ENCODE measurements at regions not wholly inside any gene's neighbourhood (a gene's known extent, or its start where the extent isn't known, plus 50 kb on each side); places are given as distances from the start of the nearest gene placed in this dataset.
"Not testable (repeated sequence)": the region's sequence is repeated elsewhere in the genome, so short reads cannot be mapped to it uniquely, and the experiment has no call there.

DNA sequence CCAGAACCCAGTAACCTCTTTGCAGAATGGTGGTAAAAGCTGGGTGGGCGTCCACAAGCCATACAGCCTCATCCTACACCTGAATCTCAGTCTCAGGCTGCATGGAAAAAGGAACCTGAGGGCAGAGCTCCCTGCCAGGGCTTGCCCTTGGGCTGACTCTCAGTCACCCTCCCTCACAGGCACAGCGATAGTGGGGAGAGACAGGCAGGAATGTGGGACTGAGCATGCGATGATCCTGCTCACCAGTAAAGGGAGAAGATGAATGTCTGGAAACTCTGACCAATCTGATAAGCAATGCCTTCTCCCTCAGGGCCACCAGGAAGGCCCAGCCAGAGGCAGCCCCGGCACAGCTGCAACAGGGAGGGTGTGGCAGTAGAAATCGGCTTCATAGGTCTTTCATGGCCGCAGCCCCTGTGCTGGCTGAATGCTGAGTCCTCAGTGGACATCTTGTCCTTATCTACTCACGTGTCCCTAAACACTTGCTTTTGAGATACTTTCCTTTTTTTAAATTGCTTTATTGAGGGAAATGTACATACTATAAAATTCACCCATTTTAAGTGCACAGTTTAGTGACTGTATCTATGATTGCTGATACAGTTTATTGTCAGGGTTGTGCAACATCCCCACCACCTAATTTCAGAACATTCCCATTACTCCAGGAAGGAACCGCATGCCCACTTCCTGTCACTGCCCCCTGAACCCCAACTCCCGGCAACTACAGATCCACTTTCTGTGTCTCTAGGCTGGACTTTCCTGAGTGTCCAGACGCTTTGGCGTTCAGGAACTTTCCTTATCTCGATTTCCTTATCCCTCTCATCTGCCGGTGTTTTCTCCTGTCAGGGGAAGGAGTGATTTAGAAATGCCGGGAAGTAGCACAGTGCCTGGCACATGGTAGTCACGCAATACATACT is 258.1 kb downstream of the PCNX1 start:
- Histone ChIP-seq H3K9me3 (ENCODE audit: control insufficient read depth, low read length) (no peaks in the 10 kb centered on the region), H3K4me1 (ENCODE audit: control insufficient read depth, insufficient read depth, low read length) (peaks cover 11% of the 10 kb centered on the region), H3K4me3 (ENCODE audit: low read length) (no peak overlapping the region), H3K9ac (ENCODE audit: low read length) (peak overlapping the region; percentile 15), H3K36me3 (ENCODE audit: control insufficient read depth, insufficient read depth, low read length, severe bottlenecking) (no peaks in the 10 kb centered on the region), H3K27me3 (replicated peaks; ENCODE audit: control insufficient read depth, insufficient read depth, low read length) (peaks cover 11% of the 10 kb centered on the region)
- peak; percentile 25 for DNase-seq (ENCODE audit: low read depth)

DNA sequence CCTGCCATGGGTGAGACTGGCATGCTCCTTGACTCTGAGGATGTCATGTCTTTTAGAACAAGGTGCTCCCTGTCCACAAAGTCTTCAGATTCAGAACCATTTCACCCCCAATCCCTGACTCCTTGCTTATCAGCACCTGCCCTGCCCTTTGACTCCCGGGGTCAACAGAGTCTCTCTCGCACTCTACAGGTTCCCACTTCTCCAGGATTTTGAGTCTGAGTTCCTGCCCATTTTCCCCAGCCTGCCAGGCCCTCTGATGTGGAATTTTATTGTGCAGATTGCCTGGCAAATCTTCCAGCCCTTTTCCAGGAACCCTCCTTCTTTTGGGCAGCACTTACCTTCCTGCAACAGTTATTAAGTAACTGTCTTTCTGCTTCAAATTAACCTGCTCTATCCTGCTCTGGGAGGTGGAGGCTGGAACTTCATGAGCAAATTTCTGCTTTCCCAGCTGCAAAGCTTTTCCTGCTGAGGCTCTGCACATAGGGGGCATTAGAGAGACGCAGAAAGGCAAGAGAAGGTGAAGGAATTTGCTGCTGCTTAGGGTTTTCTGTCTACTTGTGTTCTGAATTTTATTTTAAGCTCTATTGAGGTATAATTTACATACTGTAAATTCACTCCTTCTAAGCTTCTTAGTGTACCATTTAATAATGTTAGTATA is 259.1 kb downstream of the PCNX1 start:
- H3K9me3 ChIP-seq (ENCODE audit: control insufficient read depth, low read length) = no peaks in the 10 kb centered on the region
- H3K4me1 ChIP-seq (ENCODE audit: control insufficient read depth, insufficient read depth, low read length) = peaks cover 11% of the 10 kb centered on the region
- H3K4me3 ChIP-seq (ENCODE audit: low read length) = no peak overlapping the region
- H3K9ac ChIP-seq (ENCODE audit: low read length) = no peak overlapping the region
- DNase-seq (ENCODE audit: low read depth) = peak; percentile 88
- H3K27me3 ChIP-seq (replicated peaks; ENCODE audit: control insufficient read depth, insufficient read depth, low read length) = peaks cover 11% of the 10 kb centered on the region
- no peaks in the 10 kb centered on the region for H3K36me3 ChIP-seq (ENCODE audit: control insufficient read depth, insufficient read depth, low read length, severe bottlenecking)

DNA sequence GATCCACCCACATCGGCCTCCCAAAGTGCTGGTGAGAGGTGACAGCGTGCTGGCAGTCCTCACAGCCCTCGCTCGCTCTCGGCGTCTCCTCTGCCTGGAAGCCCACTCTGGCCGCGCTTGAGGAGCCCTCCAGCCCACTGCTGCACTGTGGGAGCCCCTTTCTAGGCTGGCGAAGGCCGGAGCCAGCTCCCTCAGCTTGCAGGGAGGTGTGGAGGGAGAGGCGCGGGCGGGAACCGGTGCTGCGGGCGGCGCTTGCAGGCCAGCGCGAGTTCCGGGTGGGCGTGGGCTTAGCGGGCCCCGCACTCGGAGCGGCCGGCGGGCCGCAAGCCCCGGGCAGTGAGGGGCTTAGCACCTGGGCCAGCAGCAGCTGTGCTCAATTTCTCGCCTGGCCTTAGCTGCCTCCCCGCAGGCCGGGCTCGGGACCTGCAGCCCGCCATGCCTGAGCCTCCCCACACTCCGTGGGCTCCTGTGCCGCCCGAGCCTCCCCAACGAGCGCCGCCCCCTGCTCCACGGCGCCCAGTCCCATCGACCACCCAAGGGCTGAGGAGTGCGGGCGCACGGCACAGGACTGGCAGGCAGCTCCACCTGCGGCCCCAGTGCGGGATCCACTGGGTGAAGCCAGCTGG is 260.2 kb downstream of the PCNX1 start:
- H3K9me3 ChIP-seq (ENCODE audit: control insufficient read depth, low read length); H3K4me3 ChIP-seq (ENCODE audit: low read length); DNase-seq (ENCODE audit: low read depth); H3K36me3 ChIP-seq (ENCODE audit: control insufficient read depth, insufficient read depth, low read length, severe bottlenecking); H3K9ac ChIP-seq (ENCODE audit: low read length): not testable (repeated sequence)
- H3K4me1 ChIP-seq (ENCODE audit: control insufficient read depth, insufficient read depth, low read length) = peaks cover 11% of the 10 kb centered on the region
- peaks cover 14% of the 10 kb centered on the region for H3K27me3 ChIP-seq (replicated peaks; ENCODE audit: control insufficient read depth, insufficient read depth, low read length)

DNA sequence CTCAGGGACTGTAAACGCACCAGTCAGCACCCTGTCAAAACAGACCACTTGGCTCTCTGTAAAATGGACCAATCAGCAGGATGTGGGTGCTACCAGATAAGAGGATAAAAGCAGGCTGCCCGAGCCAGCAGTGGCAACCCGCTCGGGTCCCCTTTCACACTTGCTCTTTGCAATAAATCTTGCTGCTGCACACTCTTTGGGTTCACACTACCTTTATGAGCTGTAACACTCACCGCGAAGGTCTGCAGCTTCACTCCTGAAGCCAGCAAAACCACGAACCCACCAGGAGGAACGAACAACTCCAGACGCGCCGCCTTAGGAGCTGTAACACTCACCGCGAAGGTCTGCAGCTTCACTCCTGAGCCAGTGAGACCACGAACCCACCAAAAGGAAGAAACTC is 260.9 kb downstream of the PCNX1 start:
- Histone ChIP-seq H3K27me3 (replicated peaks; ENCODE audit: control insufficient read depth, insufficient read depth, low read length) (peaks cover 14% of the 10 kb centered on the region), H3K4me1 (ENCODE audit: control insufficient read depth, insufficient read depth, low read length) (peaks cover 11% of the 10 kb centered on the region)
- not testable (repeated sequence) for H3K9me3 ChIP-seq (ENCODE audit: control insufficient read depth, low read length); H3K4me3 ChIP-seq (ENCODE audit: low read length); DNase-seq (ENCODE audit: low read depth); H3K9ac ChIP-seq (ENCODE audit: low read length); H3K36me3 ChIP-seq (ENCODE audit: control insufficient read depth, insufficient read depth, low read length, severe bottlenecking)

DNA sequence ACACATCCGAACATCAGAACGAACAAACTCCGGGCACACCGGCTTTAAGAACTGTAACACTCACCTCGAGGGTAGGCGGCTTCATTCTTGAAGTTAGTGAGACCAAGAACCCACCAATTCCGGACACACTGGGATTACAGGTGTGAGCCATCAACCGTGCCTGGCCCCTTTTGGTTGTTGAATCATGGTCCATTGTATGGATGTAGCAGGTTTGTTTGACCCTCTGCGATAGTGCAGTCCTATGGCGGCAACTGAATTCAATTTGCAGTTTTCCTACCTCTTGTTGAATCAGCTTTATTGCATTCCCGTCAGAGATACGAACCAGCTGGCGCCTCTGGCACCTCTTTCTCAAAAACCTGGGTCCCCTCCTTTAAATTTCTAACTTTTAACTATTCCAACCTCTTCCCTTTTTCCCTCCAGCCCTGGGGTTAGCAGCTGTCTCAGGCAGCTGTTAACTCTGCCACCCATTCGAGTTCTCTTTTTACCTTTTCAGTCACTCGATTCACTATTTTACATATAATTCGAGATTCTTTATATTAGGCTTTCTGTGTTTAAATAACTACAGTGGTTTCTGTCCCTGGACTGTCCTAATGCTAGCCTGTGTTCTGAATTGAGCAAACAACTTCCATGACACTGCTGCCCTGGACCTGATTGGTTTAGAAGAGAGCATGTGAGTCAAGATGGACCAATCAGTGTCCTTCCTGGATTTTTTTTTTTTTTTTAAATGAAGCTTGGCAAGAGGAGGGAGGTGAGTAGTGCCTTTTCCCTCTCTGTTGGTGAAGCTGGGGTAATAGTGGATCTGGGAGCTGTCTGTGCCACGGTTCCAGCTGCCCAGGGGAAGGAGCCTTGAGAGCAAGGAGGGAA is 261.5 kb downstream of the PCNX1 start:
- DNase-seq (ENCODE audit: low read depth) = no peak
- Histone ChIP-seq H3K27me3 (replicated peaks; ENCODE audit: control insufficient read depth, insufficient read depth, low read length) (peaks cover 14% of the 10 kb centered on the region), H3K9ac (ENCODE audit: low read length) (no peak overlapping the region), H3K4me3 (ENCODE audit: low read length) (no peak overlapping the region), H3K9me3 (ENCODE audit: control insufficient read depth, low read length) (no peaks in the 10 kb centered on the region), H3K4me1 (ENCODE audit: control insufficient read depth, insufficient read depth, low read length) (peaks cover 11% of the 10 kb centered on the region), H3K36me3 (ENCODE audit: control insufficient read depth, insufficient read depth, low read length, severe bottlenecking) (no peaks in the 10 kb centered on the region)

DNA sequence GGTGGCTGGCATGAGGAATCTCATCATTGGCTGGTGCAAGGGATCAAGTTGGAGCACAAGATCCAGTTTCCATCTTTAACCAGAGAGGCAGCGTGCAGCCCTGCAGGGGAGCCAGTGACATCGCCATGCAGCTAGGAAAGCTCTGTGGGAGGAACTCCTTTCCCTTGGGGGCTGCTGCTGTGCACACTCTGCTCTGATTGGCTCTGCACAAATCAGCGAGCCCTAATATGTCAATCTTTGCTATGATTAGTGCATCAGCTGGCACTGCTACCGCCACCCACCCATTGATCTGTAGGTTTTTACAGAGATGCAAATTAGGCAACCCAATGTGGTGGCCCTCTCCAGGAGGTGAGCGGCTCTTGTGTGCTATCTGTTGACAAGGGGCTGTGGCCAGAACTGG is 262.6 kb downstream of the PCNX1 start:
- H3K9ac ChIP-seq (ENCODE audit: low read length) = no peak overlapping the region
- H3K4me1 ChIP-seq (ENCODE audit: control insufficient read depth, insufficient read depth, low read length) = peaks cover 10% of the 10 kb centered on the region
- no peak for DNase-seq (ENCODE audit: low read depth)
- peaks cover 11% of the 10 kb centered on the region for H3K27me3 ChIP-seq (replicated peaks; ENCODE audit: control insufficient read depth, insufficient read depth, low read length)
- H3K36me3 ChIP-seq (ENCODE audit: control insufficient read depth, insufficient read depth, low read length, severe bottlenecking) = no peaks in the 10 kb centered on the region
- H3K9me3 ChIP-seq (ENCODE audit: control insufficient read depth, low read length) = no peaks in the 10 kb centered on the region
- no peak overlapping the region for H3K4me3 ChIP-seq (ENCODE audit: low read length)

DNA sequence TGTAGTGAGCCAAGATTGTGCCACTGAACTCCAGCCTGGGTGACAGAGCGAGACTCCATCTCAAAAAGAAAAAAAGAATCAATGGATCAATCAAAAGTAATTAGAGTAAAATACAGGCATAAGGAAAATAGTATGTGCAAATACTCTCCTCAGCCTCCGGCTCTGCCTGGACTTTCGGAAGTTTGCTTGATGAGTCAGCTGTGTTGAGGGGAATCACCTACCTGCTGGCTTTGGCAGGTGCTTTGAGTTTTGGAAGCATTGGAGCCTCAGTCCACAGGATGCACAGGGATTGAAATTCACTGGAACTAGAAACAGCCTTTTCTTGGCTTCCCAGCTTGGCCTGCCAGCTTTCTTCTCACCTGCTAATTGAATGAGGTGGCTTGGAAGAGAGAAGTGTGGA is 268.2 kb downstream of the PCNX1 start:
- no peaks in the 10 kb centered on the region for H3K36me3 ChIP-seq (ENCODE audit: control insufficient read depth, insufficient read depth, low read length, severe bottlenecking)
- H3K9ac ChIP-seq (ENCODE audit: low read length) = no peak overlapping the region
- peaks cover 4% of the 10 kb centered on the region for H3K27me3 ChIP-seq (replicated peaks; ENCODE audit: control insufficient read depth, insufficient read depth, low read length)
- no peak for DNase-seq (ENCODE audit: low read depth)
- H3K4me3 ChIP-seq (ENCODE audit: low read length) = no peak overlapping the region
- no peaks in the 10 kb centered on the region for H3K4me1 ChIP-seq (ENCODE audit: control insufficient read depth, insufficient read depth, low read length)
- no peaks in the 10 kb centered on the region for H3K9me3 ChIP-seq (ENCODE audit: control insufficient read depth, low read length)

DNA sequence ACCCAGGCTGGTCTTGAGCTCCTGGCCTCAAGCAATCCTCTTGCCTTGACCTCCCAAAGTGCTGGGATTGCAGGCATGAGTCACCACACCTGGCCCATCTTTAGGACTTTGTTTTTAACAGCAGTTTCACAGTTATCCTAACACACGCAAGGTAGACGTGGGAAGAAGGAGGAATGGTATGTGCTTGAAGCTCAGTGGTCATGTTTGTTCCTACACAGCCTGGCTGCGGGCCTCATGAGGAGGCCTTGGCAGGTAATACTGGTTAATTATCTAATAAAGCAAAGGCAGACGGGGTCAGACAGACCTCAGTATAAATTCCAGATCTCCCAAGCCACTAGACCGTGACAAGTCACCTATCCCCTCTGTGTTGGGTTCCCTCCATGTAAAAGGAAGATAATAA is 271.8 kb downstream of the PCNX1 start:
- Histone ChIP-seq H3K4me3 (ENCODE audit: low read length) (no peak overlapping the region), H3K27me3 (replicated peaks; ENCODE audit: control insufficient read depth, insufficient read depth, low read length) (no peaks in the 10 kb centered on the region), H3K9me3 (ENCODE audit: control insufficient read depth, low read length) (no peaks in the 10 kb centered on the region), H3K4me1 (ENCODE audit: control insufficient read depth, insufficient read depth, low read length) (no peaks in the 10 kb centered on the region), H3K36me3 (ENCODE audit: control insufficient read depth, insufficient read depth, low read length, severe bottlenecking) (no peaks in the 10 kb centered on the region), H3K9ac (ENCODE audit: low read length) (no peak overlapping the region)
- DNase-seq (ENCODE audit: low read depth) = no peak

DNA sequence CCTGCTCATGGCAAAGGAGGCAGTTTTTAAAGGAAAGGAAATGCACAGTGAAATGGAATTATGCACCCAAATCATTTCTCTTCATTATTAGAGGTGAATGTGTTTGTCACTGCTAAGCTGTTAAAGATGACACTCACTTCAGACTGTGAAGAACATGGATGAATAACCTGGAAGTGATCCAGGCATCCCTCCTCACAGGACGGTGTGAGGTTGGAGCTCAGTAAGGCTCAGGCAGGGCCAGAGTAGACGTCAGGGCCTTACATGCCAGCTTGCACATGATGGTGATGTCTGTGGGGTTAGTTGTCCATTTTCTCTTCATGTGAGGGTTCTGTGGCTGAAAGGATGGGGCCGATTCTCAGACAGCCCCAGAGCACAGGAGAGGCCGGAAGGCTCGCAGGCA is 273.1 kb downstream of the PCNX1 start:
- no peaks in the 10 kb centered on the region for H3K4me1 ChIP-seq (ENCODE audit: control insufficient read depth, insufficient read depth, low read length)
- no peak overlapping the region for H3K4me3 ChIP-seq (ENCODE audit: low read length)
- no peak for DNase-seq (ENCODE audit: low read depth)
- no peak overlapping the region for H3K9ac ChIP-seq (ENCODE audit: low read length)
- H3K27me3 ChIP-seq (replicated peaks; ENCODE audit: control insufficient read depth, insufficient read depth, low read length) = no peaks in the 10 kb centered on the region
- no peaks in the 10 kb centered on the region for H3K9me3 ChIP-seq (ENCODE audit: control insufficient read depth, low read length)
- H3K36me3 ChIP-seq (ENCODE audit: control insufficient read depth, insufficient read depth, low read length, severe bottlenecking) = no peaks in the 10 kb centered on the region

DNA sequence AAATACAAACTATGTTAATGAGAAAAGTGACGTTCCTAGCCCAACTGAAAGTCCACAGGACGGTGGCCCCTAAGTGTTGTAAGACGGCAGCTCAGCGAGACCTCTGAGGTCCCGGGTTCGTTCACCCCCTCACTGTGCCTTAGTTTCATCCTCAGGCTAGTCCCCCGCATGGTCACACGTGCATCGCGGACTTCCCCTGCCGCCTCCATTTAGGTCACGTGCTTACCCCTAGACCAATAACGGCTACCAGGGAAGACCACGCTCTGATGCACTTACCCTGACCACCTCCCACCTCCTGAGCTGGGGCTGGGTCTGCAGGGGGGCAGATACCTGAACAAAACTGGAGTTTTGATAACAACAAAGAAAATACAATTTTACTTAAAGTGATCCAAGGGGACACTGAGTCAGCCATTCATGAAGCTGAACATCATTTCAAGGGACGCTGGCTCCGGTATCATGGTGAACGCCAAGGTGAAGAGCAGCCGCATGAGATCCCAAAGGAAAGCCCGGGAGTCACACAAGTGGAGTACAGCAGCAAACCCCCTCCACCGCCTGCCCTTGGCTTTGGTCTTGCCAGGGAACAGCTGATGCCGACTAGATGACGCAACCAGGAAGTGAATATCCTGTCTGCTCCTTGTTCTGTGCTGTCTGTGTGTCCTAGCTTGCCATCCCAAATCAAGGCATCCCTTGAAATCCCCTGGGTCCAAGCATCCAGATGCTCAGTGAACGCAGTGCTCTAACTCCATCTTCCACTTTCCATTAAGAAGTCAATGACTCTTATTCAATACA is 274.1 kb downstream of the PCNX1 start:
- no peaks in the 10 kb centered on the region for H3K36me3 ChIP-seq (ENCODE audit: control insufficient read depth, insufficient read depth, low read length, severe bottlenecking)
- no peak overlapping the region for H3K9ac ChIP-seq (ENCODE audit: low read length)
- no peaks in the 10 kb centered on the region for H3K27me3 ChIP-seq (replicated peaks; ENCODE audit: control insufficient read depth, insufficient read depth, low read length)
- H3K4me3 ChIP-seq (ENCODE audit: low read length) = no peak overlapping the region
- DNase-seq (ENCODE audit: low read depth) = no peak
- no peaks in the 10 kb centered on the region for H3K9me3 ChIP-seq (ENCODE audit: control insufficient read depth, low read length)
- no peaks in the 10 kb centered on the region for H3K4me1 ChIP-seq (ENCODE audit: control insufficient read depth, insufficient read depth, low read length)
